ENCODE measurements at regions not wholly inside any gene's neighbourhood (a gene's known extent, or its start where the extent isn't known, plus 50 kb on each side); places are given as distances from the start of the nearest gene placed in this dataset.
A peak's percentile ranks its signal among the peaks of the same experiment; 100 is the strongest.
"Not testable (repeated sequence)": the region's sequence is repeated elsewhere in the genome, so short reads cannot be mapped to it uniquely, and the experiment has no call there.

- no peak for DNase-seq
Observed at GRCh38 chr12:34203866-34204620, 181.7 kb downstream of the ALG10 start.

DNA sequence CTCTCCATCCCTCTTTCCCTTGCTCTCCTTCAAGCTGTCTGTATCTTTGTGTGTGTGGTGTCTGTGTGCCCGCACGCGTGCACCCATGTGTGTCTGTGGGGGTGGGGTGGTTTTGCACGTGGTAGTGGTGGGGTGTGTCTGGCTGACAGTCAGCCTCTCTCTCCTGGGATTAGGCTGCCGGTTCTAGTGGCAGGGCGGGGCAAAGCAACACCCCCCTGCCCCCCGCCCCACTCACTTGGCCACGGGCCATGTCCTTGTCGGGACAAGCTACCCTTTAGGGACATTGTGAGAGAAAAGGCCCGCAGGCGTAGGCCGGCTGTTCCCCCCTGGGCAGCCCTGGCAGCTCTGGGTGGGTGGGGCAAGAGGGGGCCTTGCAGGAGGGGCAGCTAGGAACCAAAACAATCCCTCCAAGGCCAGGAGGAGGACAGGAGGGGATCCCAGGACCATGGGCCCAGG is 182.6 kb downstream of the ALG10 start:
- no peak for DNase-seq

GRCh38 chr12:34205401-34205800 is 183.1 kb downstream of the ALG10 start:
- no peak for DNase-seq

DNA sequence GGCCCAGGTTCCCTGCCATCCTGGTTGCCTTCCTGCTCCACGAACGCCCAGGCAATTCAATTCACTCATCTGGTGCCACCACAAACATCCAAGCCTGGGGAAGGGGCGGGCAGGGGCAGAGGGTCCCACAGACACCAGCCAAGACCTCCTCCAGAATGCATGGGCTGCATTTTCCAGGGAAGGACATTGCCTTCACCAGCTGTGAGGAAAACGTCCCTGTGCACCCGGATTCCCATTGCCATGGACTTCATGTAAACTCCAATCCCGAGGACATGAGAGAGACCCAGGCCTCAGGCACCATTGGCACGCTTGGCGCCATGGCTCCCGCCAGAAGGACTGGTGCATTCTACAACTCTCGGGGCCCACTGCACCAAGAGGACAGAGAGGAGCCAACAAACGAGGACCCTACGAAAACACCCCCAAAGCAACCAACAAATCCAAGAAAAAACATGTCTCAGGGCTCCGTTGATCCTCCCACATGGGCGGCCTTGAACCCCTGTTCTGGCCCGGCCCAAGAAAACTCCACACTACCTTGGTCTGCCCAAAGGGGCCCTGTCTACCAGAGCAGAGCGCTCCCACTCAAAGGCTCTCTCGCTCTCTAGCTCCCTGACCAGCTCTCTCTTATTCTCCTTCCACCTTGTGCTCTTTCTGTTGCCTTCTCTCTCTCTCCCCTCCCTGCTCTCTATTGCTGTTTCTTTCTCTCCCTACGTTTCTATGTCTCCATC is 183.9 kb downstream of the ALG10 start:
- DNase-seq, result no peak

GRCh38 chr12:34207858-34208257 is 185.6 kb downstream of the ALG10 start:
- no peak for DNase-seq

DNA sequence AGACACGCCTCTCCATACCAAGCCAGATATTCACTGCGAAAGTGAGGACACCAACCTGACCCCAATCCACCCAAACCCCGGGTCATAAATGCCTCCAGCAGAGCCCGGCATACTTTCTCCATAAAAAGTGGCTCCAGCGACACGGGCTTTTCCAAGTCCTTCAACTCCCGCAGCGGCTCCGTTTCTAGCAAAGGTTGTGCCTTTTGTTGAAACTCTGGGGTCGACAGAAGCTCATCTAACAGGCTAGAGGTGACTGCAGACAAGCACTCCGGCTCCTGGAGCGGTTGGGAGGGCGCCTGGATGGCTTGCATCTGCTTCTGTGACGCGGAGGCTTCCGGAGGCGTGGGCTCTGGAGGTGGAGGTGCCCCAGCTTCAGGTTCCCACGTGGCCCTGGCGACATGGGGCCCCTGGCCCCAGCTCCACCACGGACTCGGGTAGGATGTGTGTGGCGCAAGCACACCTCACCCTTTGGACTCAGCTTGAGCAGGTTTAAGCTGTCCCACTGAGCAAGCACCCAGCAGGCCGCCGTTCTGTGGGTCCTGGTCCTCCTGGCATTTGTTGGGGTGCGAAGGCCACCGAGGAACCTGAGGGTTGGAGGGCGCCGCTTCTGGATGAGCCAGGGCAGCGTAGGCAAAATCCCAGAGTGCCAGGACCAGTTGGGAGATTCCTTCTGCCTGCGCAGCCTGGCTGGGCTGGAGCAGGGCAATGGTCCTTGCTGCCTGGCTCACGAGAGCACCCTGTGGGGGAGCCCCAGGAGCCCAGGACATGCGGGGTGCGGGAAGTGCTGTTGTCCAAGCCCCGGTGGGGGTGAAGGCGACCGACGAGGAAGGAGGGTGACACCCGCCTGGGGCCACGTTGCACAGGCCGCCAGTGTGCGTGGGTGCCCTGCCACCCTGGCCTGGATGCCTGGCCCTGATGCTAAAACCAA is 186.3 kb downstream of the ALG10 start:
- no peak for DNase-seq

DNA sequence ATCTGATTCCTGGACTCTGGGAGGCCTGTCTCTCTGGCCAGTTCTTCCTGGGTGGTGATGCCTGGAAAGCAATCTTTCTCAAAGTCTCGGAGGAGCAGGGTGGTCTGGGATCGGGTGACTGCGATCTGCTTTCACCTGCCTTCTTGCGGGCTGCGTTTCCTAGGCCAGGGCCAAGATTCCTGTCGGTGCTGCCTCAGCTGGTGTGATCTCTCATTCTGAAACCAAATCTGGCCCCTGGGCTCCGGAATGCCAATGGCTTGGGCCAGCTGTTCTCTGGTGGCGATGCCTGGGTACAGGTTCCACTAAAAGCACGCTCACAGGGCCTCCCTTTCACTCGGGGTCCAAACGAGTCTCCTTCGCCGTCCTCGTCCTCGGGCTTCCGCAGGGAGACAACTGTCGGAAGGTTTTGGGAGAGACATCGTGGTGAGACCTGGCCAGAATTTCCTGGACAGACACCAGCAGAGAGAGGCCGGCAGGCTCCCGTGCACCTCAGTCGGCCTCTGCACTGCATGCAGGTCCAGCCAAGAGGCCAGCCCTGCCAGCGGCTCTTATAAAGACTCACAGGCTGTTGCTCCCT is 187.1 kb downstream of the ALG10 start:
- no peak for DNase-seq

GRCh38 chr12:34210183-34210582 is 187.9 kb downstream of the ALG10 start:
- DNase-seq, result no peak

DNA sequence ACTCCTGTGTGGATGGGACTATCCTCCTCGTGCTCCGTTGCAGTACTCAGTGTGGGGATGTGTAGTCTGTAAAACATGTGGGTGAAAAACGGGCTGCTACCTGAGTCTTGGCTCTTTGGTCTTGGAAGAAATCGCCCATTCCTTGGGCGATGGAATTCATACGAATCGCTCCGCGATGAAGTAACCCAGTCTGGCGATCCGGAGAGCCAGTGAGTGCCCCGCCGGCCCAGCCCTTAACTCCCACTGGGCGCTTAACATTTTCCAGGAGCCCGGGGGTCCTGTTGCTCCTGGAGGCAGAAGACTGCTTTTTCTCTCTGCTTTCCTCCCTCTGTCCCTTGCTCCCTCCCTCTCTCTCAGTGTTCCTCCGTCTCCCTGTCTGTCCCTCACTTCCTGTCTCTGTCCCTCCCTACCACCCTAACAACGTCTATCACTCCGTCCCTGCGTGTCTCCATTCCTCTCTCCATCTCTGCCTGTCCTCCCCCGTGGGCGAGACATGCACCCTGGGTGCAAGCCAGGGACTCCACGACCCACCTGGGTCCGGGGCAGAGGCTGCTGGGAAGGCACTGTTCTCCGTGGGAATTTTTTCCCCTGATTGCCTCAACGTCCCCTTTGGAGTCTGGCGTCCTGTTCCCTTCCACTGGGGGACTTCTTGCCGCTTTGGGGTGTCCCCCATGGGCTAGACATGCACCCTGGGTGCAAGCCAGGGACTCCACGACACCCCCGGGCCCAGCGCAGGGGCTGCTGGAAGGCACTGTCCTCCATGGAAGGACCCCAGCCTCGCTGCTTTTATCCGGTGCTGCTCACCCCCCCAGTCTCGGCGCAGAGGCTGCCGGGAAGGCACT is 188.6 kb downstream of the ALG10 start:
- DNase-seq, result no peak

- DNase-seq, result no peak
Observed at GRCh38 chr12:34212651-34213050, 190.4 kb downstream of the ALG10 start.

DNA sequence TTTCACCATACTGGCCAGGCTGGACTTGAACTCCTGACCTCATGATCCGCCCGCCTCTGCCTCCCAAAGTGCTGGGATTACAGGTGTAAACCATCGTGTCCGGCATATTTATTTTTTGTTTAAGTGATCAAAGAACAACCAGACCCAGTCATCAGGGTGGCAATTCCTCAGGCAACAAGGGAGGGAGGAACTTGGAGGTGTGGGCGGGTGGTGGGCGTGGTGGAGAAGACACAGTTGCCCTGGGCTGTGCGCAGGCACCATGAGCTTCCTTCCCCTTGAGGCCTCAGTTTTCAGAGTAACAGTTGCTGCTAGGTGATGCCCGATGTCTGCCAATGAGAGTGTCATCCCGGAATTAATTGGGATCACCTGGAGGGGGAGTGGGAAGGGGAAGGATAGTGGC is 191.7 kb downstream of the ALG10 start:
- no peak for DNase-seq

- no peak for DNase-seq
Observed at GRCh38 chr12:34215213-34215892, 193.1 kb downstream of the ALG10 start.

DNA sequence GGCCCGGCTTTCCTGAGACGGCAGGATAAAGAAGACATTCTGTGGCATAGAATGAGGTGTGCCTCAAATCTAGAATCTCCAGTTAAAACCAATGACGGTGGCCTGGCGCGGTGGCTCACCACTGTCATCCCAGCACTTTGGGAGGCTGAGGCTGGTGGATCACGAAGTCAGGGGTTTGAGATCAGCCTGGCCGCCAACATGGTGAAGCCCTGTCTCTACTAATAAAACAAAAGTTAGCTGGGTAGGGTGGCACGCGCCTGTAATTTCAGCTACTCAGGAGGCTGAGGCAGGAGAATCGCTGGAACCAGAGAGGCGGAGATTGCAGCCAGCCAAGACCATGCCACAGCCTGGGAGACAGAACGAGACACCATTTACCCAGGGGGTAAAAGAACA is 193.6 kb downstream of the ALG10 start:
- no peak for DNase-seq

DNA sequence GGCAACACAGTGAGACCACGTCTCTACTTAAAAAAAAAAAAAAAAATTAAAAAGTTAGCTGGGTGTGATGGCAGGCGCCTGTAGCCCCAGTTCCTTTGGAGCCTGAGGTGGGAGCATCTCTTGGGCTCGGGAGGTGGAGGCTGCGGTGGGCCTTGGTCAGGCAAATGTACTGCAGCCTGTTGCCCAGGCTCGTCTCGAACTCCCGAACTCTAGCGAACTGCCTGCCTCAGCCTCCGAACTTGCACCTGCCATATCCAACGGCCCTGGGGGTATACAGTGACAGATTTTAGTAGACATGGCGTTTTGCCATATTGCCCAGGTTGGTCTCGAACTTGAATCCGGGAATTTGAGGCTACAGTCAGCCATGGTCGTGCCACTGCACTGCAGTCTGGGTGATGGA is 195.4 kb downstream of the ALG10 start:
- no peak for DNase-seq

- peak; percentile 62 for DNase-seq
Observed at GRCh38 chr12:34218193-34219045, 196.1 kb downstream of the ALG10 start.

GRCh38 chr12:34219046-34219770 is 196.9 kb downstream of the ALG10 start:
- DNase-seq, result no peak

- DNase-seq, result not testable (repeated sequence)
Observed at GRCh38 chr12:34220079-34220478, 197.8 kb downstream of the ALG10 start.

GRCh38 chr12:34223640-34224039 is 201.3 kb downstream of the ALG10 start:
- no peak for DNase-seq

DNA sequence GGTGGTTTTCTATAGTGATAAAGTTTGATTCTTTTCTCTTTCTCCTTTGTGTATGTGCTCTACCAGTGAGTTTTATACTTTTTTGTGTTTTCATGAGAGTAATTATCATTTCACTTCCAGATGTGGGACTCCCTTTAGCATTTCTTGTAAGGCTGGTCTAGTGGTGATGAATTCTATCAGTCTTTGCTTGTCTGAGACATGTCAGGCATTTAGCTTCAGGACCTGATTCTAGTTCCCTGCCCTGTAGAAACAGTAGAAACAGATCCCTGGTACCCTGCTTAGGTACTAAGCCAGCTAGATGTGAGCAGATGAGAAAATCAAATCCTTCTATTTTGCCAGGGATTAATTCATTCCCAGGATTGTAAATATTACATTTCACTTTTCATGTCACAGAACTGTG is 203.7 kb downstream of the ALG10 start:
- DNase-seq, result not testable (repeated sequence)

DNA sequence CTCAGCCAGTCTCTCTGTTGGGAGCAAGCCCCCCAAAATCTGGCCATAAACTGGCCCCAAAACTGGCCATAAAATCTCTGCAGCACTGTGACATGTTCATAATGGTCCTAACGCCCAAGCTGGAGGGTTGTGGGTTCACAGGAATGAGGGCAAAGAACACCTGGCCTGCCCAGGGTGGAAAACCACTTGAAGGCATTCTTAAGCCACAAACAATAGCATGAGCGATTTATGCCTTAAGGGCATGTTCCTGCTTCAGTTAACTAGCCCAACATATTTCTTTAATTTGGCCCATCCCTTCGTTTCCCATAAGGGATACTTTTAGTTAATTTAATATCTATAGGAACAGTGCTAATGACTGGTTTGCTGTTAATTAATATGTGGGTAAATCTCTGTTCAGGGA is 205.8 kb downstream of the ALG10 start:
- not testable (repeated sequence) for DNase-seq
